ENCODE measurements at regions not wholly inside any gene's neighbourhood (a gene's known extent, or its start where the extent isn't known, plus 50 kb on each side); places are given as distances from the start of the nearest gene placed in this dataset.

- POLR2A ChIA-PET, result no interaction called here
- intact Hi-C loops (cut with micrococcal nuclease), result no loop called here
Measured at GRCh38 chrX:131830400-131831184, 192.5 kb upstream of the STK26 start.

DNA sequence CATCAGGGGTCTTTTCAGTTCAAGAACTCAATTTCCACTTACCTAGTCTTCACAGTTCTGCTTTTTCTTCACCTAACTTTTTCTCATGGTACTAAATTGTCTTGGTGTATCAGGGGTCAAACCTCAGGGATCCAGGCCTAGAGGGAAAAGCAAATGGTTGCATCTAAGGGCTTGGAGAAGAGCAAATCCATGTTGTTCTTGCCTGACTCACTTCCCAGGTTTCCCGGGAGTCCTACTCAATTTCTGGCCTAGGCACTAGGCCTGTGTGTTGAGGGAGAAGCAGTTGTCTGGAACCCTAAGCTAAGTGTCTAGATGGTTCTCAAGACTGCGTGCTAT, 191.9 kb upstream of the STK26 start:
- no TSS peak for BruUV-seq (replicated peaks)
- H3K27me3 Mint-ChIP-seq (ENCODE audit: insufficient read depth, unreplicated experiment), result peaks cover 21% of the 10 kb centered on the region
- no peak overlapping the region for H3K4me3 Mint-ChIP-seq (ENCODE audit: unreplicated experiment)
- no peak for DNase-seq (ENCODE audit: unreplicated experiment)
- TF ChIP-seq CTCF (IDR thresholded peaks at IDR 0.05; ENCODE audit: unreplicated experiment), result no peak
- intact Hi-C loops (cut with micrococcal nuclease), result no loop called here
- ChIA-PET CTCF (interaction anchor here (1.1 kb wide), 1 partner anchor 12 kb away, joined by 5 read pairs; no protein-coding TSS in a partner anchor), POLR2A (no interaction called here)
- H3K36me3 Mint-ChIP-seq (ENCODE audit: insufficient read depth, unreplicated experiment), result no peaks in the 10 kb centered on the region
- no peaks in the 10 kb centered on the region for H3K4me1 Mint-ChIP-seq (ENCODE audit: insufficient read depth, unreplicated experiment)
- no peaks in the 10 kb centered on the region for H3K9me3 Mint-ChIP-seq (ENCODE audit: unreplicated experiment)
- no peak overlapping the region for H3K27ac Mint-ChIP-seq (ENCODE audit: low read depth, unreplicated experiment)

More at GRCh38 chrX:131830400-131831184, 192.5 kb upstream of the STK26 start:
- Mint-ChIP-seq H3K27ac (ENCODE audit: low read depth, unreplicated experiment) (no peak overlapping the region), H3K9me3 (ENCODE audit: unreplicated experiment) (no peaks in the 10 kb centered on the region), H3K27me3 (ENCODE audit: insufficient read depth, unreplicated experiment) (peaks cover 27% of the 10 kb centered on the region), H3K4me1 (ENCODE audit: insufficient read depth, unreplicated experiment) (no peaks in the 10 kb centered on the region), H3K4me3 (ENCODE audit: unreplicated experiment) (no peak overlapping the region), H3K36me3 (ENCODE audit: insufficient read depth, unreplicated experiment) (no peaks in the 10 kb centered on the region)
- peak; percentile 31 for DNase-seq (ENCODE audit: unreplicated experiment)
- CTCF ChIA-PET, result interaction anchor here (1.1 kb wide), 1 partner anchor 13 kb away, joined by 5 read pairs; no protein-coding TSS in a partner anchor
- TF ChIP-seq CTCF (IDR thresholded peaks at IDR 0.05; ENCODE audit: unreplicated experiment), result no peak
- no TSS peak for BruUV-seq (replicated peaks)

- Mint-ChIP-seq H3K36me3 (ENCODE audit: insufficient read depth, unreplicated experiment) (no peaks in the 10 kb centered on the region), H3K27me3 (ENCODE audit: insufficient read depth, unreplicated experiment) (peaks cover 31% of the 10 kb centered on the region), H3K4me3 (ENCODE audit: unreplicated experiment) (no peak overlapping the region), H3K9me3 (ENCODE audit: unreplicated experiment) (no peaks in the 10 kb centered on the region), H3K27ac (ENCODE audit: low read depth, unreplicated experiment) (no peak overlapping the region), H3K4me1 (ENCODE audit: insufficient read depth, unreplicated experiment) (peaks cover 2% of the 10 kb centered on the region)
- TF ChIP-seq CTCF (IDR thresholded peaks at IDR 0.05; ENCODE audit: unreplicated experiment), result no peak
- no peak for DNase-seq (ENCODE audit: unreplicated experiment)
- intact Hi-C loops (cut with micrococcal nuclease), result no loop called here
- CTCF ChIA-PET, result no interaction called here
- no TSS peak for BruUV-seq (replicated peaks)
- POLR2A ChIA-PET, result no interaction called here
Measured at GRCh38 chrX:131836161-131836560, 186.9 kb upstream of the STK26 start.

GRCh38 chrX:131837325-131837724, 185.8 kb upstream of the STK26 start:
- ChIA-PET POLR2A (interaction anchor here (0.7 kb wide), 1 partner anchor 514 kb away, joined by 3 read pairs; no protein-coding TSS in a partner anchor), CTCF (no interaction called here)
- BruUV-seq (replicated peaks), result no TSS peak
- H3K4me3 Mint-ChIP-seq (ENCODE audit: unreplicated experiment), result no peak overlapping the region
- DNase-seq (ENCODE audit: unreplicated experiment), result no peak
- peaks cover 6% of the 10 kb centered on the region for H3K4me1 Mint-ChIP-seq (ENCODE audit: insufficient read depth, unreplicated experiment)
- no peaks in the 10 kb centered on the region for H3K36me3 Mint-ChIP-seq (ENCODE audit: insufficient read depth, unreplicated experiment)
- TF ChIP-seq CTCF (IDR thresholded peaks at IDR 0.05; ENCODE audit: unreplicated experiment), result no peak
- intact Hi-C loops (cut with micrococcal nuclease), result no loop called here
- H3K27me3 Mint-ChIP-seq (ENCODE audit: insufficient read depth, unreplicated experiment), result peaks cover 20% of the 10 kb centered on the region
- no peak overlapping the region for H3K27ac Mint-ChIP-seq (ENCODE audit: low read depth, unreplicated experiment)
- H3K9me3 Mint-ChIP-seq (ENCODE audit: unreplicated experiment), result no peaks in the 10 kb centered on the region

All from MCF 10A (cell line).